ENCODE measurements at regions not wholly inside any gene's neighbourhood (a gene's known extent, or its start where the extent isn't known, plus 50 kb on each side); places are given as distances from the start of the nearest gene placed in this dataset.

DNA sequence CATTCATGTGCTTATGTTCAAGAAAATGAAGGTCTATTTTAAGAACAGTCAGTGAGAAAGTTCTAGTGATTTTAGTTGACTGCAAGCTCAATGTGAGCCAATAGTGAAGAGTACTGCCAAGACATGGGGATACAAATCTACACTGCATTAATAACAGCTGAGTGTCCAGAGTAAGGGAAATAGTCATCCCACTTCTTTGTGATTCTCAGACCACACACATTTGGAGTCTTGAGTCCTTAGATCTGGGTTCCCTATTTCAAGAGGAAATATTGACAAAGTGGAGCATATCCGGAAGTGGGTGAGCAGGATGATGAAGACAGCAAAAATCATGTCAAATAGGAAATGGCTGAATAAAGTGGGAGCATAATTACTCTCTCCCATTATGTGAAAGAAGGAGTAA lies 171.1 kb downstream of the LARP7 start:
- TF ChIP-seq SNAI2 (CRISPR knock-in tag; IDR thresholded peaks at IDR 0.05) (no peak), CSDC2 (CRISPR knock-in tag; IDR thresholded peaks at IDR 0.05) (no peak), GLIS3 (CRISPR knock-in tag; IDR thresholded peaks at IDR 0.05) (no peak)
- TF ChIP-seq, protein P1, sequence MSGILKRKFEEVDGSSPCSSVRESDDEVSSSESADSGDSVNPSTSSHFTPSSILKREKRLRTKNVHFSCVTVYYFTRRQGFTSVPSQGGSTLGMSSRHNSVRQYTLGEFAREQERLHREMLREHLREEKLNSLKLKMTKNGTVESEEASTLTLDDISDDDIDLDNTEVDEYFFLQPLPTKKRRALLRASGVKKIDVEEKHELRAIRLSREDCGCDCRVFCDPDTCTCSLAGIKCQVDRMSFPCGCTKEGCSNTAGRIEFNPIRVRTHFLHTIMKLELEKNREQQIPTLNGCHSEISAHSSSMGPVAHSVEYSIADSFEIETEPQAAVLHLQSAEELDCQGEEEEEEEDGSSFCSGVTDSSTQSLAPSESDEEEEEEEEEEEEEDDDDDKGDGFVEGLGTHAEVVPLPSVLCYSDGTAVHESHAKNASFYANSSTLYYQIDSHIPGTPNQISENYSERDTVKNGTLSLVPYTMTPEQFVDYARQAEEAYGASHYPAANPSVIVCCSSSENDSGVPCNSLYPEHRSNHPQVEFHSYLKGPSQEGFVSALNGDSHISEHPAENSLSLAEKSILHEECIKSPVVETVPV (CRISPR knock-in tag; IDR thresholded peaks at IDR 0.05), result no peak
- ATAC-seq, result no peak

DNA sequence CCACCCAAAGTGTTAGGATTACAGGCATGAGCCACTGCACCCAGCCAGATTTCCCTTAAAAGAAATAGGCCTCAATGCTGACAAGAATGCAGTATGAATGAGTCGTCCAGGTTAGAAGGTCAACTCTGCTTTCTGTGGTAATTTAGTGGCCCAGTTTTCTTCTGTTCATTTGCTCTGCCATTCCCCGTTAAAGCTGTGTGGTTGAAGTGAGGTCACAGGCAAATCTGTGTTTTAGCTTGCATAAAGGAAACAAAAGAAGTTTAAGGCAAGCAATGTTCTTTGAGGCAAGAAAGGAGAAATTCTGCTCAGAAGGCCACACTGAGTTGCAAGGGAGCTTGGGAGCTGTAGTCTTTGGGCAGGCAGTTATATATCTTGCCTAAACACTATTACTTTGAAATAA lies 176.8 kb downstream of the LARP7 start:
- ATAC-seq, result no peak

DNA sequence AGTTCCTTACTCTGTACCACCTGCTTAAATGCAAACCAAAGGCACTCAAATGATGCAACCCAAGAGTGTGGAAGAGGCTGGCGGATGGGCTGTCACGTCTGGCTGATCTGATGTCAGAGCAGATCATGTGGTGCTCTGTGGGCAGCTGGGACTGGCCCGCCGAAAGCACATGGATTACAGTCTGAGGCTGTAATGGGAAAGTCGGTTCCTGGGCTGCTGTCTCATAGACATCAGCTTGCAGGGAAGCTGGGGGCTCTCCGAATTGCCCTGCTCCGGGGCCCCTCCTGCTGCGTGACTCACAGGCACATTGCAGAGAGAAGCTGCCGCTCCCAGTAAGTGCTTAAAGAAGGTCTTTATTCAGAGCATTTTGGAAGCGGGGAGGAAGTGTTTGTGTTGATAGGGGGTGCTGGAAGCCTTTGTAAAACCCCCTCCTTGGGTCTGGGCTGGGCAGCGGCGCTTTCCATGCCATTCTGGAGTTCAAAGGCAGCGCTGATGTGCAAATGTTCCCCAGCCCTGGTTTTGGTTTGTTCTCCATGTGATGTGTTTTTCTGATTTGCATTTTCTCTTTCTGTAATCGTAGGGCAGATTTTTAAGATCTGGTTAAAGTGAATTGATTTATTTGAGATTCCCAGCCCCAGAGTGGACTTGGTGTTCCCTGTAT lies 181.1 kb downstream of the LARP7 start:
- TF ChIP-seq, protein P2, sequence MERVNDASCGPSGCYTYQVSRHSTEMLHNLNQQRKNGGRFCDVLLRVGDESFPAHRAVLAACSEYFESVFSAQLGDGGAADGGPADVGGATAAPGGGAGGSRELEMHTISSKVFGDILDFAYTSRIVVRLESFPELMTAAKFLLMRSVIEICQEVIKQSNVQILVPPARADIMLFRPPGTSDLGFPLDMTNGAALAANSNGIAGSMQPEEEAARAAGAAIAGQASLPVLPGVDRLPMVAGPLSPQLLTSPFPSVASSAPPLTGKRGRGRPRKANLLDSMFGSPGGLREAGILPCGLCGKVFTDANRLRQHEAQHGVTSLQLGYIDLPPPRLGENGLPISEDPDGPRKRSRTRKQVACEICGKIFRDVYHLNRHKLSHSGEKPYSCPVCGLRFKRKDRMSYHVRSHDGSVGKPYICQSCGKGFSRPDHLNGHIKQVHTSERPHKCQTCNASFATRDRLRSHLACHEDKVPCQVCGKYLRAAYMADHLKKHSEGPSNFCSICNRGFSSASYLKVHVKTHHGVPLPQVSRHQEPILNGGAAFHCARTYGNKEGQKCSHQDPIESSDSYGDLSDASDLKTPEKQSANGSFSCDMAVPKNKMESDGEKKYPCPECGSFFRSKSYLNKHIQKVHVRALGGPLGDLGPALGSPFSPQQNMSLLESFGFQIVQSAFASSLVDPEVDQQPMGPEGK (CRISPR knock-in tag; IDR thresholded peaks at IDR 0.05; ENCODE audit: borderline replicate concordance), result peak; percentile 98
- no peak for TF ChIP-seq ZFP30 (CRISPR knock-in tag; IDR thresholded peaks at IDR 0.05)
- ATAC-seq, result peak; percentile 99

More for the DNA sequence above, 176.8 kb downstream of the LARP7 start:
- TF ChIP-seq, protein P3, sequence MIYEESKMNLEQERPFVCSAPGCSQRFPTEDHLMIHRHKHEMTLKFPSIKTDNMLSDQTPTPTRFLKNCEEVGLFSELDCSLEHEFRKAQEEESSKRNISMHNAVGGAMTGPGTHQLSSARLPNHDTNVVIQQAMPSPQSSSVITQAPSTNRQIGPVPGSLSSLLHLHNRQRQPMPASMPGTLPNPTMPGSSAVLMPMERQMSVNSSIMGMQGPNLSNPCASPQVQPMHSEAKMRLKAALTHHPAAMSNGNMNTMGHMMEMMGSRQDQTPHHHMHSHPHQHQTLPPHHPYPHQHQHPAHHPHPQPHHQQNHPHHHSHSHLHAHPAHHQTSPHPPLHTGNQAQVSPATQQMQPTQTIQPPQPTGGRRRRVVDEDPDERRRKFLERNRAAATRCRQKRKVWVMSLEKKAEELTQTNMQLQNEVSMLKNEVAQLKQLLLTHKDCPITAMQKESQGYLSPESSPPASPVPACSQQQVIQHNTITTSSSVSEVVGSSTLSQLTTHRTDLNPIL (CRISPR knock-in tag; IDR thresholded peaks at IDR 0.05; ENCODE audit: low read depth), result no peak
- no peak for TF ChIP-seq ISL1 (CRISPR knock-in tag; IDR thresholded peaks at IDR 0.05)
- no peak for TF ChIP-seq BACH2 (CRISPR knock-in tag; IDR thresholded peaks at IDR 0.05; ENCODE audit: borderline replicate concordance)
- no peak for TF ChIP-seq PPARA (CRISPR knock-in tag; IDR thresholded peaks at IDR 0.05; ENCODE audit: borderline replicate concordance)

DNA sequence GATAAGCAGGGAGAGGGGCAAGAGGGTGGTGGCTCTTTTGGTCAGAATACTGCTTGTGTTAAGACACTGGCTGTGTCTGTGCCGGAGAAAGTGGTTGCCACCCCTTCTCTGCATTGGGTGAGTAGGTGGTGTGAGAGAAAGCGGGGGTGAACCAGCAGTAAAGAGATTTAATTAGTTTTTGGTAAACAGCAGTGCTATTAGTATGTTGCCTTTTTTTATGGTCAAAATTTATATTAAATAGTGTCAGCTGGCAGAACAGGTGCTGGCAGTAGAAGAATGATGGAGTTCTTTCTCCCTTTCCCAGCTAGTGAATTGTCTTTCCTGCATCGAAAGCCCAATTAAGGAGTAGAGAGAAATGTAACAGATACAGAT lies 181.6 kb downstream of the LARP7 start:
- TF ChIP-seq SNAI2 (CRISPR knock-in tag; IDR thresholded peaks at IDR 0.05), result no peak
- no peak for TF ChIP-seq RARB (CRISPR knock-in tag; IDR thresholded peaks at IDR 0.05)
- TF ChIP-seq, protein P2 (CRISPR knock-in tag; IDR thresholded peaks at IDR 0.05; ENCODE audit: borderline replicate concordance), result no peak
- TF ChIP-seq PPARA (CRISPR knock-in tag; IDR thresholded peaks at IDR 0.05; ENCODE audit: borderline replicate concordance), result no peak
- TF ChIP-seq, protein P4, sequence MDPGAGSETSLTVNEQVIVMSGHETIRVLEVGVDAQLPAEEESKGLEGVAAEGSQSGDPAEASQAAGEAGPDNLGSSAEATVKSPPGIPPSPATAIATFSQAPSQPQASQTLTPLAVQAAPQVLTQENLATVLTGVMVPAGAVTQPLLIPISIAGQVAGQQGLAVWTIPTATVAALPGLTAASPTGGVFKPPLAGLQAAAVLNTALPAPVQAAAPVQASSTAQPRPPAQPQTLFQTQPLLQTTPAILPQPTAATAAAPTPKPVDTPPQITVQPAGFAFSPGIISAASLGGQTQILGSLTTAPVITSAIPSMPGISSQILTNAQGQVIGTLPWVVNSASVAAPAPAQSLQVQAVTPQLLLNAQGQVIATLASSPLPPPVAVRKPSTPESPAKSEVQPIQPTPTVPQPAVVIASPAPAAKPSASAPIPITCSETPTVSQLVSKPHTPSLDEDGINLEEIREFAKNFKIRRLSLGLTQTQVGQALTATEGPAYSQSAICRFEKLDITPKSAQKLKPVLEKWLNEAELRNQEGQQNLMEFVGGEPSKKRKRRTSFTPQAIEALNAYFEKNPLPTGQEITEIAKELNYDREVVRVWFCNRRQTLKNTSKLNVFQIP (CRISPR knock-in tag; IDR thresholded peaks at IDR 0.05; ENCODE audit: borderline replicate concordance, low read depth), result no peak
- no peak for TF ChIP-seq OSR1 (CRISPR knock-in tag; IDR thresholded peaks at IDR 0.05)
- TF ChIP-seq ESRRG (CRISPR knock-in tag; IDR thresholded peaks at IDR 0.05), result no peak
- TF ChIP-seq TOX (CRISPR knock-in tag; IDR thresholded peaks at IDR 0.05; ENCODE audit: borderline replicate concordance), result no peak
- TF ChIP-seq ZFP3 (CRISPR knock-in tag; IDR thresholded peaks at IDR 0.05), result no peak
- TF ChIP-seq ZNF565 (CRISPR knock-in tag; conservative IDR thresholded peaks at IDR 0.05; ENCODE audit: low read depth), result no peak
- no peak for TF ChIP-seq ZFP30 (CRISPR knock-in tag; IDR thresholded peaks at IDR 0.05)
- TF ChIP-seq, protein P3 (CRISPR knock-in tag; IDR thresholded peaks at IDR 0.05; ENCODE audit: low read depth), result no peak
- TF ChIP-seq TCF4 (CRISPR knock-in tag; IDR thresholded peaks at IDR 0.05; ENCODE audit: borderline replicate concordance), result no peak
- no peak for TF ChIP-seq ARNTL (CRISPR knock-in tag; IDR thresholded peaks at IDR 0.05; ENCODE audit: borderline replicate concordance, low read depth)
- no peak for TF ChIP-seq ZNF8 (CRISPR knock-in tag; IDR thresholded peaks at IDR 0.05)
- TF ChIP-seq, protein P1 (CRISPR knock-in tag; IDR thresholded peaks at IDR 0.05), result no peak
- no peak for TF ChIP-seq CSDC2 (CRISPR knock-in tag; IDR thresholded peaks at IDR 0.05)
- ATAC-seq, result peak; percentile 72
